HUES6 (cell line): ENCODE measurements at regions not wholly inside any gene's neighbourhood (a gene's known extent, or its start where the extent isn't known, plus 50 kb on each side); places are given as distances from the start of the nearest gene placed in this dataset.

Source experiments
- H3K27ac ChIP-seq: 2 replicates; pipeline ENCODE4 v1.7.0; 2013; ENCODE audit warnings: low read depth, mild to moderate bottlenecking, low read length, inconsistent platforms
- H3K27me3 ChIP-seq: 2 replicates; pipeline ENCODE4 v1.6.1; 2013; ENCODE audit warnings: low read length; ENCODE audit not compliant: control insufficient read depth, insufficient read depth
- H3K36me3 ChIP-seq: 2 replicates; pipeline ENCODE4 v1.6.1; 2013; ENCODE audit warnings: low read length; ENCODE audit not compliant: control insufficient read depth, insufficient read depth
- H3K4me1 ChIP-seq: 2 replicates; pipeline ENCODE4 v1.6.1; 2013; ENCODE audit warnings: low read length; ENCODE audit not compliant: control insufficient read depth, insufficient read depth
- H3K4me3 ChIP-seq: 2 replicates; pipeline ENCODE4 v1.5.1; 2013; ENCODE audit warnings: low read depth, low read length
- H3K9ac ChIP-seq: one replicate; pipeline ENCODE4 v1.6.1; 2013; ENCODE audit warnings: mild to moderate bottlenecking, low read length
- H3K9me3 ChIP-seq: 2 replicates; pipeline ENCODE4 v1.6.1; 2013; ENCODE audit warnings: low read depth, low read length; ENCODE audit not compliant: control insufficient read depth, insufficient read depth

DNA sequence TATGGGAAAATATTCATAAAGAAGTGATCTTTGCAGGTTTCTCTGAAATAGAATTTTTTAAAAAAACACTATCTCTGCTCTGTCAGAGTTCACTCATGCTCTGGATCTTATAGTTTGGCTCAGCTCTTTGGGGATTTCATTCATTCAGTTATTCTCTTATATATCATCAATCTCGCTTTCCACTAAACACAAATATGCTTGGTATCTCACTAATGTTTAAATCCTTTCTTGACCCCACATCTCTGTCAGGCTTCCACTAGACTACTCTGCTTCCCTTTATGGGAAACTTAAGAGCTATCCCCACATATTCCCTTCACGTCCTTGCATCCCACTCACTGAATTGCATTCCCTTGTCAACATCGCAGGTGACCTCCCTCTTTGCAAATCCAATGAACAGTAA lies 396.1 kb downstream of the ENC1 start:
- Histone ChIP-seq H3K9me3 (no peaks in the 10 kb centered on the region), H3K27ac (no peak overlapping the region)

GRCh38 chr5:74243634-74244033 lies 396.9 kb downstream of the ENC1 start:
- no peaks in the 10 kb centered on the region for H3K36me3 ChIP-seq
- H3K27ac ChIP-seq, result no peak overlapping the region
- peaks cover 18% of the 10 kb centered on the region; the same call in 1 of the 2 replicates for H3K4me1 ChIP-seq
- no peak overlapping the region for H3K9ac ChIP-seq
- H3K27me3 ChIP-seq, result no peaks in the 10 kb centered on the region
- no peak overlapping the region for H3K4me3 ChIP-seq
- H3K9me3 ChIP-seq, result no peaks in the 10 kb centered on the region

More for the DNA sequence above, 396.1 kb downstream of the ENC1 start:
- Histone ChIP-seq H3K27me3 (no peaks in the 10 kb centered on the region), H3K4me3 (no peak overlapping the region), H3K36me3 (no peaks in the 10 kb centered on the region), H3K4me1 (peaks cover 18% of the 10 kb centered on the region; the same call in 1 of the 2 replicates), H3K9ac (no peak overlapping the region)

DNA sequence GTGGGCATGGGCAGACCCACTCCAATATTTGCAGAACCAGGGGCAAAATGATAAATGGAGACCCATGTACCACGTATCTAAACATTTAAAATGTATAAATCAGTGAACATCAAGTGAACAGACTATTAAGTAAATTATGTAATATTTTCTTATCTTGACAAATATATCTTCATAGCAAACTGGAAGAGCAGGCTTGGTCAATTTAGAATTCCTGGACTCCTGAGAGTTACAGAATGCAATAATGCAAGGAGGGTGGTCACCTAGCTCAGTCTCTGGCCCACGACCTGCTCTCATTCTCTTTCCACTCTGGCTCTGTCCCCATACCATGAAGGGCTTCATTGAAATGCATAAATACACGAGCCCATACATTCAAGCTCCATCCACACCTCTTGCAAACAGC lies 398.0 kb downstream of the ENC1 start:
- H3K4me3 ChIP-seq, result no peak overlapping the region
- no peak overlapping the region for H3K9ac ChIP-seq
- H3K27me3 ChIP-seq, result no peaks in the 10 kb centered on the region
- no peak overlapping the region for H3K27ac ChIP-seq
- peaks cover 18% of the 10 kb centered on the region; the same call in 1 of the 2 replicates for H3K4me1 ChIP-seq
- H3K9me3 ChIP-seq, result no peaks in the 10 kb centered on the region
- H3K36me3 ChIP-seq, result no peaks in the 10 kb centered on the region

DNA sequence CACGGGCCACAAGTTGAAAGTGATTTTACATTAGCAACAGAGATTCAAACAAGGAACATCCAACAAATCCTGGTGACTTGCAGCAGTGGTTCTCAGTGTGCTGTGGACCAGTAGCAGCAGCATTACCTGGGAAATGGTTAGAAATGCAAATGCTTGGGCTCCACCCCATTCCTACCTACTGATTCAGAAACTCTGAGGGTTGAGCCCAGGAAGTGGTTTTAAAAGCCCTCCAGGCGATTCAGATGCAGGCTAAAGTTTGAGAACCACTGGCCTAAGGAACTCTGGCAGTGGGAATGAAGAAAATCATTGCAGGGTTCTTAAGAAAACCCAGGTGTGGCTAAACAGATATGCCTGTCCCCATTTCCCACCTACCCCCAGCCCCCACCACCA lies 398.8 kb downstream of the ENC1 start:
- H3K4me1 ChIP-seq, result peaks cover 18% of the 10 kb centered on the region; the same call in 1 of the 2 replicates
- no peak overlapping the region for H3K4me3 ChIP-seq
- no peak overlapping the region for H3K27ac ChIP-seq
- no peaks in the 10 kb centered on the region for H3K9me3 ChIP-seq
- no peaks in the 10 kb centered on the region for H3K36me3 ChIP-seq
- no peaks in the 10 kb centered on the region for H3K27me3 ChIP-seq
- H3K9ac ChIP-seq, result no peak overlapping the region

DNA sequence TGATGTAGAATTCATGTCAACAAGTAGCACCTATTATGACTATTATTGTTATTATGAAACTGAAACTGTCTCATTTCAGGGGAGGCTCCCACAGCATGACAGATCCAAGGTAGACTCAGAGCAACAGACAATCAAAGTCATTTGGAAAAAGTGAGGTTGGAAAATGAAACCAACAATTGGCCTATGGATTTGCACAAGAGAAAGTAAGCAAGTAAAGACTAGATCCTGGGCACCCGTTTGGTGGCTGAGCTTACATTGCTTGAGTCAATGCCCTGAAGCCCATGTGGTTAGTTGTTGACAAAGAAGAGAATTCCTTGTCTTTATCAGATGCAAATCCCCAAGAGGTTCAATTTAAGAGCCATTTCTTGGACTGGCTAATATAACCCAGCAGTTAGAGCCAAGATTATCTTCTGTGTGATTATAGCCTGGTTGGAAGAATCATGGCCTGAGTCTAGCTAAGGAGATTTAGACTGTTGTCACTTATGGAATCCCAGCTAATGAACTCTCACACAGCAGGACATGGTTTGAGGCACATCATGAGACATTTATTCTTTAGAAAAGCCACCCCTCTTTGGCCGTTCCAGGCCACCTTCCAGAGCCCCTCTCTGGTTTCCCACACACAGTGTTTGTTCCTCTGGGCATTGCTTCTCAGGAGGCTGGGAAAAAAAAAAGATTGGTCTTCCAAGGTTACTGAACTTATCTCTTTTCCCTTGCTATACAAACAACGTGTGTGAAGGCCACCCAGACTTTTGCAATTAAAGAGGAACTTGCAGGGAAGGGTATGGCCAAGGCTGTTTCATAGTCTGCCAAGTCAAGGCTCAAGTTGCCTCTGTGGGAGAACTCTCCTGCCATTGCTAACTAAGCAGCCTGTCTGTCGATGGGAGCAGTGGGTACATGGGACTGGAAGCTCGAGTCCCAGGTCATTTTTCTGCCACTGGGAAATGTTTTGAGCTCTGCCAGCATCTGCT lies 399.5 kb downstream of the ENC1 start:
- Histone ChIP-seq H3K9ac (no peak overlapping the region), H3K9me3 (no peaks in the 10 kb centered on the region), H3K4me1 (peaks cover 18% of the 10 kb centered on the region; the same call in 1 of the 2 replicates), H3K4me3 (no peak overlapping the region), H3K36me3 (no peaks in the 10 kb centered on the region), H3K27me3 (no peaks in the 10 kb centered on the region), H3K27ac (no peak overlapping the region)

- Histone ChIP-seq H3K27me3 (no peaks in the 10 kb centered on the region), H3K9ac (no peak overlapping the region), H3K4me1 (peaks cover 18% of the 10 kb centered on the region; the same call in 1 of the 2 replicates), H3K4me3 (no peak overlapping the region), H3K36me3 (no peaks in the 10 kb centered on the region), H3K27ac (no peak overlapping the region), H3K9me3 (0 out of 2 replicates have a peak, but pooled peaks cover under 1% of the 10 kb centered on the region)
Observed at GRCh38 chr5:74239261-74239660, 401.3 kb downstream of the ENC1 start.

GRCh38 chr5:74237571-74238145 lies 402.9 kb downstream of the ENC1 start:
- Histone ChIP-seq H3K4me1 (peaks cover 18% of the 10 kb centered on the region; the same call in 1 of the 2 replicates), H3K9ac (no peak overlapping the region), H3K36me3 (no peaks in the 10 kb centered on the region), H3K27ac (no peak overlapping the region), H3K4me3 (no peak overlapping the region), H3K9me3 (0 out of 2 replicates have a peak, but pooled peaks cover 3% of the 10 kb centered on the region), H3K27me3 (no peaks in the 10 kb centered on the region)

DNA sequence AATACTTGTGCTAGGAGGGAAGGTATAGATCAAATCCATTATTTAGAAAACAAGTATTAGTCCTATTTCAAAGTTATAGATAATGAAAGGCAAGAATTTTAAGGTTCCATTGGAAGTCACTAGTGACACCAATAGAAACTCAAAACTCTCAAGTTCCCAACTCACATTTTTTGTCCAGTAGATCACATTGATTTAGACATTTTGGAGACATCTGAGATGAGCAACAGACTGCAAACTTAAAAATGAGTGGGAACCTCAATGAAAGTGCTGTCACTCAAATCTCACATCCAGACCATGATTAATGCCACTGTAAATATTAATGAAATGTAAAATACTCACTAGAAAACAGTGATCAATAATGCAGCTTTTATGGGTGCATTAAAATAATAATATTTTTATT lies 405.0 kb downstream of the ENC1 start:
- Histone ChIP-seq H3K36me3 (no peaks in the 10 kb centered on the region), H3K9me3 (0 out of 2 replicates have a peak, but pooled peaks cover 3% of the 10 kb centered on the region), H3K27ac (no peak overlapping the region), H3K27me3 (no peaks in the 10 kb centered on the region), H3K9ac (no peak overlapping the region), H3K4me1 (0 out of 2 replicates have a peak, but pooled peaks cover under 1% of the 10 kb centered on the region), H3K4me3 (no peak overlapping the region)

GRCh38 chr5:74233571-74233970 lies 407.0 kb downstream of the ENC1 start:
- Histone ChIP-seq H3K9me3 (0 out of 2 replicates have a peak, but pooled peaks cover 7% of the 10 kb centered on the region), H3K36me3 (no peaks in the 10 kb centered on the region), H3K27me3 (no peaks in the 10 kb centered on the region), H3K27ac (no peak overlapping the region), H3K4me1 (no peaks in the 10 kb centered on the region), H3K9ac (no peak overlapping the region), H3K4me3 (no peak overlapping the region)

- Histone ChIP-seq H3K9ac (no peak overlapping the region), H3K4me1 (no peaks in the 10 kb centered on the region), H3K9me3 (0 out of 2 replicates have a peak, but pooled peaks cover 7% of the 10 kb centered on the region), H3K4me3 (no peak overlapping the region), H3K36me3 (no peaks in the 10 kb centered on the region), H3K27me3 (no peaks in the 10 kb centered on the region), H3K27ac (no peak overlapping the region)
Observed at GRCh38 chr5:74233091-74233490, 407.4 kb downstream of the ENC1 start.

- Histone ChIP-seq H3K4me3 (no peak overlapping the region), H3K9ac (no peak overlapping the region), H3K9me3 (0 out of 2 replicates have a peak, but pooled peaks cover 7% of the 10 kb centered on the region), H3K27me3 (no peaks in the 10 kb centered on the region), H3K36me3 (no peaks in the 10 kb centered on the region), H3K27ac (no peak overlapping the region), H3K4me1 (no peaks in the 10 kb centered on the region)
Observed at GRCh38 chr5:74232276-74232675, 408.3 kb downstream of the ENC1 start.
